ENCODE measurements at regions not wholly inside any gene's neighbourhood (a gene's known extent, or its start where the extent isn't known, plus 50 kb on each side); places are given as distances from the start of the nearest gene placed in this dataset.

DNA sequence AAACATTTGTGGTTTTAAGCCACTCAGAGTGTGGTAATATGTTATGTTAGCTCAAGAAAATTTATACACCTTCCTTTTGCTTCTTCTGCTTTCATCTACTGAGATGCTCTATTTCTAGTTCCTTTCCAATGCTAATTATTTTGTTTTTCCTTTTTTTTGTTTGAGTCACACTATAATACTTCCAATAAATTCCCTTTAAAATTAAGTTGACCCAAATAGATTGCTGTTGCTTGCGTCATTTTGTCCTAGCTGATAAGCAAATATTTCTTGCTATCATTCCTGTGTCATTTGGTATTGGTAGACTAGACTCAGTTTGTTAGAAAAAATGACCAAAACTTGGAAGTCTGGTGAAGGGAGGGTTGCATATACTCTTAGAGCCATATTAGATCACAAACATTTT lies 437.0 kb upstream of the CNTN6 start:
- TF ChIP-seq, protein P1, sequence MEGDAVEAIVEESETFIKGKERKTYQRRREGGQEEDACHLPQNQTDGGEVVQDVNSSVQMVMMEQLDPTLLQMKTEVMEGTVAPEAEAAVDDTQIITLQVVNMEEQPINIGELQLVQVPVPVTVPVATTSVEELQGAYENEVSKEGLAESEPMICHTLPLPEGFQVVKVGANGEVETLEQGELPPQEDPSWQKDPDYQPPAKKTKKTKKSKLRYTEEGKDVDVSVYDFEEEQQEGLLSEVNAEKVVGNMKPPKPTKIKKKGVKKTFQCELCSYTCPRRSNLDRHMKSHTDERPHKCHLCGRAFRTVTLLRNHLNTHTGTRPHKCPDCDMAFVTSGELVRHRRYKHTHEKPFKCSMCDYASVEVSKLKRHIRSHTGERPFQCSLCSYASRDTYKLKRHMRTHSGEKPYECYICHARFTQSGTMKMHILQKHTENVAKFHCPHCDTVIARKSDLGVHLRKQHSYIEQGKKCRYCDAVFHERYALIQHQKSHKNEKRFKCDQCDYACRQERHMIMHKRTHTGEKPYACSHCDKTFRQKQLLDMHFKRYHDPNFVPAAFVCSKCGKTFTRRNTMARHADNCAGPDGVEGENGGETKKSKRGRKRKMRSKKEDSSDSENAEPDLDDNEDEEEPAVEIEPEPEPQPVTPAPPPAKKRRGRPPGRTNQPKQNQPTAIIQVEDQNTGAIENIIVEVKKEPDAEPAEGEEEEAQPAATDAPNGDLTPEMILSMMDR (conservative IDR thresholded peaks at IDR 0.05; ENCODE audit: low read depth in 2 of 2), result no peak
- TF ChIP-seq EZH2 (IDR thresholded peaks at IDR 0.05; ENCODE audit: low read depth, unreplicated experiment), result no peak
- TF ChIP-seq, protein P2, sequence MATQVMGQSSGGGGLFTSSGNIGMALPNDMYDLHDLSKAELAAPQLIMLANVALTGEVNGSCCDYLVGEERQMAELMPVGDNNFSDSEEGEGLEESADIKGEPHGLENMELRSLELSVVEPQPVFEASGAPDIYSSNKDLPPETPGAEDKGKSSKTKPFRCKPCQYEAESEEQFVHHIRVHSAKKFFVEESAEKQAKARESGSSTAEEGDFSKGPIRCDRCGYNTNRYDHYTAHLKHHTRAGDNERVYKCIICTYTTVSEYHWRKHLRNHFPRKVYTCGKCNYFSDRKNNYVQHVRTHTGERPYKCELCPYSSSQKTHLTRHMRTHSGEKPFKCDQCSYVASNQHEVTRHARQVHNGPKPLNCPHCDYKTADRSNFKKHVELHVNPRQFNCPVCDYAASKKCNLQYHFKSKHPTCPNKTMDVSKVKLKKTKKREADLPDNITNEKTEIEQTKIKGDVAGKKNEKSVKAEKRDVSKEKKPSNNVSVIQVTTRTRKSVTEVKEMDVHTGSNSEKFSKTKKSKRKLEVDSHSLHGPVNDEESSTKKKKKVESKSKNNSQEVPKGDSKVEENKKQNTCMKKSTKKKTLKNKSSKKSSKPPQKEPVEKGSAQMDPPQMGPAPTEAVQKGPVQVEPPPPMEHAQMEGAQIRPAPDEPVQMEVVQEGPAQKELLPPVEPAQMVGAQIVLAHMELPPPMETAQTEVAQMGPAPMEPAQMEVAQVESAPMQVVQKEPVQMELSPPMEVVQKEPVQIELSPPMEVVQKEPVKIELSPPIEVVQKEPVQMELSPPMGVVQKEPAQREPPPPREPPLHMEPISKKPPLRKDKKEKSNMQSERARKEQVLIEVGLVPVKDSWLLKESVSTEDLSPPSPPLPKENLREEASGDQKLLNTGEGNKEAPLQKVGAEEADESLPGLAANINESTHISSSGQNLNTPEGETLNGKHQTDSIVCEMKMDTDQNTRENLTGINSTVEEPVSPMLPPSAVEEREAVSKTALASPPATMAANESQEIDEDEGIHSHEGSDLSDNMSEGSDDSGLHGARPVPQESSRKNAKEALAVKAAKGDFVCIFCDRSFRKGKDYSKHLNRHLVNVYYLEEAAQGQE (IDR thresholded peaks at IDR 0.05; ENCODE audit: unreplicated experiment), result no peak
- no peak for TF ChIP-seq POLR2AphosphoS5 (IDR thresholded peaks at IDR 0.05; ENCODE audit: low read depth)
- TF ChIP-seq CREB1 (CRISPR knock-in tag; IDR thresholded peaks at IDR 0.05; ENCODE audit: low read depth), result no peak
- no peak for TF ChIP-seq EZH2phosphoT487 (IDR thresholded peaks at IDR 0.05; ENCODE audit: unreplicated experiment)
- no peak for TF ChIP-seq STAT1 (IDR thresholded peaks at IDR 0.05; ENCODE audit: unreplicated experiment)
- TF ChIP-seq ZNF331 (CRISPR knock-in tag; IDR thresholded peaks at IDR 0.05; ENCODE audit: low read depth), result no peak
- TF ChIP-seq JUNB (IDR thresholded peaks at IDR 0.05; ENCODE audit: unreplicated experiment), result no peak
- TF ChIP-seq, protein P3, sequence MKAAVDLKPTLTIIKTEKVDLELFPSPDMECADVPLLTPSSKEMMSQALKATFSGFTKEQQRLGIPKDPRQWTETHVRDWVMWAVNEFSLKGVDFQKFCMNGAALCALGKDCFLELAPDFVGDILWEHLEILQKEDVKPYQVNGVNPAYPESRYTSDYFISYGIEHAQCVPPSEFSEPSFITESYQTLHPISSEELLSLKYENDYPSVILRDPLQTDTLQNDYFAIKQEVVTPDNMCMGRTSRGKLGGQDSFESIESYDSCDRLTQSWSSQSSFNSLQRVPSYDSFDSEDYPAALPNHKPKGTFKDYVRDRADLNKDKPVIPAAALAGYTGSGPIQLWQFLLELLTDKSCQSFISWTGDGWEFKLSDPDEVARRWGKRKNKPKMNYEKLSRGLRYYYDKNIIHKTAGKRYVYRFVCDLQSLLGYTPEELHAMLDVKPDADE (IDR thresholded peaks at IDR 0.05), result no peak
- no peak for TF ChIP-seq ZNF114 (CRISPR knock-in tag; IDR thresholded peaks at IDR 0.05)
- no peak for TF ChIP-seq NANOG (IDR thresholded peaks at IDR 0.05; ENCODE audit: borderline replicate concordance)

Measured in GM23338 (cell line).